K562 (cell line): ENCODE measurements at regions not wholly inside any gene's neighbourhood (a gene's known extent, or its start where the extent isn't known, plus 50 kb on each side); places are given as distances from the start of the nearest gene placed in this dataset.
"Not testable (repeated sequence)": the region's sequence is repeated elsewhere in the genome, so short reads cannot be mapped to it uniquely, and the experiment has no call there.

Source experiments
- EHMT2 ChIP-seq: fragments of 450-650 bp; IDR thresholded peaks from 2 replicates; pipeline ENCODE4 v1.6.1; 2018; ENCODE audit warnings: antibody characterized with exemption
- FOXK2 ChIP-seq, 2 experiments: fragments of 450-650 bp; IDR thresholded peaks in 1 of 2; conservative IDR thresholded peaks in 1 of 2; 2 replicates each; pipeline ENCODE4 v1.6.1; 2016; ENCODE audit warnings: low read depth in 2 of 2, mild to moderate bottlenecking in 1 of 2
- NCOA1 ChIP-seq: fragments of 450-650 bp; IDR thresholded peaks from 2 replicates; pipeline ENCODE4 v1.6.1; 2016; ENCODE audit warnings: low read depth
- YY1 ChIP-seq, 3 experiments: IDR thresholded peaks; 2 replicates each; pipeline ENCODE4 v1.6.1; 2011; ENCODE audit warnings: low read length in 2 of 3, mild to moderate bottlenecking in 2 of 3, moderate library complexity in 2 of 3, borderline replicate concordance in 1 of 3, control low read depth in 1 of 3, low read depth in 1 of 3; ENCODE audit not compliant: insufficient read depth in 3 of 3, insufficient replicate concordance in 2 of 3, control insufficient read depth in 1 of 3, insufficient read length in 1 of 3; ENCODE audit errors: extremely low read depth in 1 of 3
- ZBTB40 ChIP-seq, 2 experiments: fragments of 450-650 bp in 1 of 2; sonication (generic) in 1 of 2; formaldehyde crosslinking in 1 of 2; IDR thresholded peaks; 2 replicates each; pipeline versions ENCODE4 v1.7.1 to v1.9.0; 2016 to 2022; ENCODE audit warnings: inconsistent platforms in 1 of 2, mild to moderate bottlenecking in 1 of 2, missing genetic modification reagents in 1 of 2
- TF ChIP-seq, protein P1 (sequence below): sonication (generic); IDR thresholded peaks from 2 replicates; pipeline ENCODE4 v1.6.1; 2016

DNA sequence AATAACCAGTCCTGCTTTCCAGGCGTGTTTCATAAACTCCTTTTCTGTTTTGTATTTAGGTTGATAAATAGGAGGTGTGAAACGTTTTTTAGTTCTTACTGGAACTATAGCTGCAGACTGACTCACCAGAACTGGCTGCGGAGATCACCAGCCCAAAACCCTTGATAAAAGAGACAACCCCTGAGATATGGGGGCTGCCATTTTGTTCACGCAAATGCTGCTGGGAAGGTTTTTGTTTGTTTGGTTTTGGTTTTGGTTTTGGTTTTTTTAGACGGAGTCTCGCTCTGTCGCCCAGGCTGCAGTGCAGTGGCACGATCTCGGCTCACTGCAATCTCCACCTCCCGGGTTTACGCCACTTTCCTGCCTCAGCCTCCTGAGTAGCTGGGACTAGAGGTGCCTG is 87.1 kb downstream of the FOXI3 start (continued):
- TF ChIP-seq FOXK2 (conservative IDR thresholded peaks at IDR 0.05 in 1 of 2, IDR thresholded peaks at IDR 0.05 in 1 of 2; ENCODE audit: low read depth in 2 of 2) (0 out of 4 replicates have a peak, but pooled peaks of 1 of the 2 experiments have one; percentile 21), YY1 (IDR thresholded peaks at IDR 0.05; ENCODE audit: borderline replicate concordance in 1 of 3, control insufficient read depth in 1 of 3, extremely low read depth in 1 of 3, insufficient read depth in 3 of 3, insufficient read length in 1 of 3, insufficient replicate concordance in 2 of 3, low read depth in 1 of 3, low read length in 2 of 3) (peak; percentile 32 to 89 (median 54)), EHMT2 (0 out of 2 replicates have a peak, but pooled peaks have one; percentile 25), NCOA1 (0 out of 2 replicates have a peak, but pooled peaks have one; percentile 20), ZBTB40 (IDR thresholded peaks at IDR 0.05) (peak; percentile 71; the same call in 1 of the 2 replicates)
- TF ChIP-seq, protein P1, sequence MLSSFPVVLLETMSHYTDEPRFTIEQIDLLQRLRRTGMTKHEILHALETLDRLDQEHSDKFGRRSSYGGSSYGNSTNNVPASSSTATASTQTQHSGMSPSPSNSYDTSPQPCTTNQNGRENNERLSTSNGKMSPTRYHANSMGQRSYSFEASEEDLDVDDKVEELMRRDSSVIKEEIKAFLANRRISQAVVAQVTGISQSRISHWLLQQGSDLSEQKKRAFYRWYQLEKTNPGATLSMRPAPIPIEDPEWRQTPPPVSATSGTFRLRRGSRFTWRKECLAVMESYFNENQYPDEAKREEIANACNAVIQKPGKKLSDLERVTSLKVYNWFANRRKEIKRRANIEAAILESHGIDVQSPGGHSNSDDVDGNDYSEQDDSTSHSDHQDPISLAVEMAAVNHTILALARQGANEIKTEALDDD, result 0 out of 2 replicates have a peak, but pooled peaks have one; percentile 22
- not testable (repeated sequence) for TF ChIP-seq ZBTB40 (CRISPR knock-in tag; IDR thresholded peaks at IDR 0.05)
- TF ChIP-seq, all 486 proteins: peak for 17; not testable (repeated sequence) for 469
